ENCODE measurements at regions not wholly inside any gene's neighbourhood (a gene's known extent, or its start where the extent isn't known, plus 50 kb on each side); places are given as distances from the start of the nearest gene placed in this dataset.
A peak's percentile ranks its signal among the peaks of the same experiment; 100 is the strongest.

DNA sequence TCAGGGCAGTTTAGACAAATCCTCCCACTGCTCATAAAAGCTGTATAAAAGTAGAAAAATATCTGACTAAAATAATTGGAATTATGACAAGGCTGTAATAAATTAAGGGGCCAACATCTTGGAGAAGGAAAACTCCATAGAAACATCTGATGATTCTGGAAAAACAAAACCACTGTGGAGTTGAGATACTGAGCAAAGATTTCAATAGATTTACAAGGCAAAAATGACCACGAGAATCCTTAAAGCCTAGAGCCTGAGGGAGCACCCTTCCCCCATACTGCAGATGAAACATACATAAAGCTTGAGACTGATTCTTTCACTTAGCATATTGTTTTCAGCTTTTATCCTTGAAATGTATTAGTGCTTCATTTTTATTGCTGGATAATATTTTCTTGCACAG is 286.4 kb upstream of the MMADHC start:
- Histone ChIP-seq H3K4me3 (ENCODE audit: low read depth, low read length) (no peak overlapping the region), H3K27me3 (ENCODE audit: control insufficient read depth, insufficient read depth, low read length) (no peaks in the 10 kb centered on the region), H3K36me3 (ENCODE audit: control insufficient read depth, insufficient read depth, low read length) (no peaks in the 10 kb centered on the region)
- DNase-seq (ENCODE audit: low read depth) (no peak), FAIRE-seq (no peak)
- TF ChIP-seq, protein P1, sequence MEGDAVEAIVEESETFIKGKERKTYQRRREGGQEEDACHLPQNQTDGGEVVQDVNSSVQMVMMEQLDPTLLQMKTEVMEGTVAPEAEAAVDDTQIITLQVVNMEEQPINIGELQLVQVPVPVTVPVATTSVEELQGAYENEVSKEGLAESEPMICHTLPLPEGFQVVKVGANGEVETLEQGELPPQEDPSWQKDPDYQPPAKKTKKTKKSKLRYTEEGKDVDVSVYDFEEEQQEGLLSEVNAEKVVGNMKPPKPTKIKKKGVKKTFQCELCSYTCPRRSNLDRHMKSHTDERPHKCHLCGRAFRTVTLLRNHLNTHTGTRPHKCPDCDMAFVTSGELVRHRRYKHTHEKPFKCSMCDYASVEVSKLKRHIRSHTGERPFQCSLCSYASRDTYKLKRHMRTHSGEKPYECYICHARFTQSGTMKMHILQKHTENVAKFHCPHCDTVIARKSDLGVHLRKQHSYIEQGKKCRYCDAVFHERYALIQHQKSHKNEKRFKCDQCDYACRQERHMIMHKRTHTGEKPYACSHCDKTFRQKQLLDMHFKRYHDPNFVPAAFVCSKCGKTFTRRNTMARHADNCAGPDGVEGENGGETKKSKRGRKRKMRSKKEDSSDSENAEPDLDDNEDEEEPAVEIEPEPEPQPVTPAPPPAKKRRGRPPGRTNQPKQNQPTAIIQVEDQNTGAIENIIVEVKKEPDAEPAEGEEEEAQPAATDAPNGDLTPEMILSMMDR (IDR thresholded peaks at IDR 0.05; ENCODE audit: insufficient read depth, low read length, severe bottlenecking), result no peak

DNA sequence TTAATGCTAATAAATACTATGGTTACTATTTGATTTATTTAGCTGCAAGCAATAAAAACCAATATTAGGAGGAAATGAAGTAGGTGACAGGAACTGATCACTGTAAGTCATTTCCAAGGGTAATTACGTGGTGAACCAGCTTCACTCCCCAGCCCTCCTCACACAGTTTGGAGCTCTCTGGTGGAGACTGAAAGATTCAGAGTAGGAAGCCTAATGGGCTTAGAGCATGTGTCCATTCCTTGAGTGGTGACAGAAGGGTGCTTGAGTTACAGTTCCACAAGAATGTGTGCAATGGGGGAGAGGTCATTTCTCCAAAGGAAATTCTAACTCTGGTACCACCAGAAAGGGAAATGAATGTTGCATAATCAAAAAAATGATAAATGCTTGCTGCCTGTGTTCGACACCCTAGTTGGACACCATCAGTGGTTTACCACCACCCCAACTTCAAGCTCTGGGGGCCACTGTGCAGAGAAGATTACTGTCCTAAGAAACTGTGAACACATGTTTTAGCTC is 285.1 kb upstream of the MMADHC start:
- no peak overlapping the region for H3K4me3 ChIP-seq (ENCODE audit: low read depth, low read length)
- no peaks in the 10 kb centered on the region for H3K27me3 ChIP-seq (ENCODE audit: control insufficient read depth, insufficient read depth, low read length)
- TF ChIP-seq, protein P1 (IDR thresholded peaks at IDR 0.05; ENCODE audit: insufficient read depth, low read length, severe bottlenecking), result no peak
- peak; percentile 60 for FAIRE-seq
- no peak for DNase-seq (ENCODE audit: low read depth)
- H3K36me3 ChIP-seq (ENCODE audit: control insufficient read depth, insufficient read depth, low read length), result no peaks in the 10 kb centered on the region

DNA sequence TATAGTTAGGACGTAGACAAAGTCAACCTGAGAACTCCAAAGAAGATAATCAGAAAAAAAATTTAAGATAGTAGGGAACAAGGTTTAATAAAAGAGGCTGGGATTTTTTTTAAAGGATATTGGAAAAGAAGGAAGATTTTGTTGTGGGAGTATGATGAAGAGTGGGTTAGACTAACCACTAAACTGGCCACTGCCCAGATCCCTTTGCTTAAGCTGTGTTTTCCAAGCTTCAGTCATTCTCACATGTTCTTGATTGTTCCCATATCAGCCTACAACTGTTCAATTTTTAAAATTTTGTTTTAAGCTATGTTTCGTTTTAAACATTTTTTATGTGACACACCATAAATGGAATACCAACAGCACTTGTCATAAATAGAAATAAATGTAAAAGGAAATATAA is 284.5 kb upstream of the MMADHC start:
- Histone ChIP-seq H3K36me3 (ENCODE audit: control insufficient read depth, insufficient read depth, low read length) (no peaks in the 10 kb centered on the region), H3K27me3 (ENCODE audit: control insufficient read depth, insufficient read depth, low read length) (no peaks in the 10 kb centered on the region), H3K4me3 (ENCODE audit: low read depth, low read length) (no peak overlapping the region)
- no peak for DNase-seq (ENCODE audit: low read depth)
- TF ChIP-seq, protein P1 (IDR thresholded peaks at IDR 0.05; ENCODE audit: insufficient read depth, low read length, severe bottlenecking), result no peak
- FAIRE-seq, result no peak

DNA sequence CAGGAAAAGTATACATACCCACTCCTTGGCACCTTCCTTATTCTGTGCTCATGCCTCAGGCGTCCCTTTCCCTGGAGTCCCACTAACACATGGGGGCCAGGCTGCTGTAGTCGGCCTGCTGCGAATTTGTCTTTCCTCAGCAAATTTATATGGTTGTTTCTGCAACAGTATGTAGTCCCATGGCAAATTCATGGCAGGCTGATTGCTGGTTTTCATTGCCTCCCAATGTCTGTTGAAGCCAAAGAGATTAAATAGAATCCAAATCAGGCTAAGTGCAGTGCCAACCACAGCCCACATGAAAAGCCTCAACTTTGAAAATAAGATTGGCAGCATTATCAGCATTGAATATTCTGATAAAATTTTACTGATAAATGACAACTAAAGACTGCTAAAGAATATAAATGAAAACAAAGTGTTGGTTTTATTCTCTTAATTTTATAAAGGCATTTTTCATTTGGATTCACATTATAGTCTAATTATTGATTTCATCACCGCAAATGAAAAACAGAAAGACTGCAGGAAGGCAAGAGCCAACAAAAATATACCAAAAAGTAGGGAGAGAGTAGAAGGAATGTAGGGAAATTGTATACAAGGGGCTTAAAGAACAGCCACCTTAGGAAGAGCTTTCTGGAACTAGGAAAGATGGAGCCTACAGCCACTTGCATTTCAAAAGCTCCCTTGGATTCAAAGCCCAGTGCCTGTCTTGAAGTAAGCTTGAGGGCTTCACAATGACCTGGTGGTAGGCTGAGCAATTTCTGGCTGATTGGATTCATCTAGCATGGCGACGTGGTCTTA is 283.7 kb upstream of the MMADHC start:
- TF ChIP-seq, protein P1 (IDR thresholded peaks at IDR 0.05; ENCODE audit: insufficient read depth, low read length, severe bottlenecking), result no peak
- DNase-seq (ENCODE audit: low read depth) (no peak), FAIRE-seq (no peak)
- no peaks in the 10 kb centered on the region for H3K27me3 ChIP-seq (ENCODE audit: control insufficient read depth, insufficient read depth, low read length)
- H3K4me3 ChIP-seq (ENCODE audit: low read depth, low read length), result no peak overlapping the region
- no peaks in the 10 kb centered on the region for H3K36me3 ChIP-seq (ENCODE audit: control insufficient read depth, insufficient read depth, low read length)

DNA sequence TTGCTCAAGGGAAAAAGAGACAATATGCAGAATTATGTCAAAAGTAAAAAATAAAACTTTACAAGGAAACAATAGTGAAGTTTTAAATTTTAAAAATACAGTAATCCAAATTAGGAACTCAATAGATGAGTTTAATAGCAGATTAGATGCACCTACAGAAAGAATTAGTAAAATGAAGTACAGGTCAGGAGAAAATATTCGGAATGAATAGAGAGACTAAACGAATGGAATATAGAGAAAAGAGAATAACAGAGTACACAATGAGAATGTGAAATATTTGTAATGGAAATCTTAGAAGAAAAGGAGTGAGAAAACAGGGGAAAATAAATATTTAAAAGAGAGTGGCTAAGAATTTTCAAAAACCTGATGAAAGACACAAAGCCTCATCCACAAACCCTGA is 275.7 kb upstream of the MMADHC start:
- TF ChIP-seq, protein P1 (IDR thresholded peaks at IDR 0.05; ENCODE audit: insufficient read depth, low read length, severe bottlenecking), result no peak
- DNase-seq (ENCODE audit: low read depth) (no peak), FAIRE-seq (no peak)
- no peak overlapping the region for H3K4me3 ChIP-seq (ENCODE audit: low read depth, low read length)
- no peaks in the 10 kb centered on the region for H3K36me3 ChIP-seq (ENCODE audit: control insufficient read depth, insufficient read depth, low read length)
- H3K27me3 ChIP-seq (ENCODE audit: control insufficient read depth, insufficient read depth, low read length), result no peaks in the 10 kb centered on the region

Measured in bronchial epithelial cell (primary cell).